ENCODE measurements at regions not wholly inside any gene's neighbourhood (a gene's known extent, or its start where the extent isn't known, plus 50 kb on each side); places are given as distances from the start of the nearest gene placed in this dataset.
A peak's percentile ranks its signal among the peaks of the same experiment; 100 is the strongest.
"Not testable (repeated sequence)": the region's sequence is repeated elsewhere in the genome, so short reads cannot be mapped to it uniquely, and the experiment has no call there.

- H3K4me3 Mint-ChIP-seq = no peak overlapping the region
- no peak overlapping the region for H3K4me2 ChIP-seq (replicated peaks; ENCODE audit: extremely low read depth, low read length, poor library complexity, severe bottlenecking)
- 50% methylated on average over 2 of the region's 3 CpGs for WGBS (ENCODE audit: insufficient coverage)
- H3K36me3 Mint-ChIP-seq = no peaks in the 10 kb centered on the region
- H3K4me3 ChIP-seq (replicated peaks in 1 of 3; ENCODE audit: low read depth in 2 of 3, low read length in 3 of 3) = no peak overlapping the region
- peaks cover 8% of the 10 kb centered on the region for H3K4me1 Mint-ChIP-seq
- H3K79me2 ChIP-seq (ENCODE audit: insufficient read depth, low read length) = no peaks in the 10 kb centered on the region
- no peaks in the 10 kb centered on the region for H4K20me1 ChIP-seq (ENCODE audit: insufficient read depth, low read length)
- no peaks in the 10 kb centered on the region for H3K27me3 ChIP-seq (ENCODE audit: control insufficient read depth in 2 of 2, insufficient read depth in 2 of 2, low read length in 2 of 2)
- peaks cover 15 to 28% (median 25%) of the 10 kb centered on the region in 7 donors for H3K9me3 Mint-ChIP-seq
- peak in 1 of 3 donors; percentile 22 for DNase-seq
- peak overlapping the region in 1 of 7 donors; percentile 4 for H3K27ac Mint-ChIP-seq
- H3K9ac ChIP-seq (ENCODE audit: insufficient read depth, low read length, poor library complexity, severe bottlenecking) = no peak overlapping the region
- no peak overlapping the region for H3K27ac ChIP-seq (ENCODE audit: low read depth in 1 of 2, low read length in 2 of 2)
- peaks cover 5 to 15% of the 10 kb centered on the region in 2 donors for H3K9me3 ChIP-seq (replicated peaks in 1 of 2; ENCODE audit: control insufficient read depth in 1 of 2, insufficient read depth in 1 of 2, low read length in 2 of 2)
- peaks cover 4 to 6% of the 10 kb centered on the region in 2 donors for H3K4me1 ChIP-seq (ENCODE audit: control insufficient read depth in 1 of 2, insufficient read depth in 2 of 2, low read length in 2 of 2)
- H3K27me3 Mint-ChIP-seq (ENCODE audit: low read depth in 3 of 3) = peaks cover 4 to 6% (median 4%) of the 10 kb centered on the region in 3 donors
- no peaks in the 10 kb centered on the region for H3K36me3 ChIP-seq (replicated peaks in 1 of 2; ENCODE audit: control insufficient read depth in 1 of 2, insufficient read depth in 2 of 2, low read length in 2 of 2)
- intact Hi-C loops (cut with micrococcal nuclease) = no loop called here
- H2AFZ ChIP-seq (ENCODE audit: insufficient read depth, low read depth, low read length, poor library complexity, severe bottlenecking) = no peak overlapping the region
- TF ChIP-seq, protein P1, sequence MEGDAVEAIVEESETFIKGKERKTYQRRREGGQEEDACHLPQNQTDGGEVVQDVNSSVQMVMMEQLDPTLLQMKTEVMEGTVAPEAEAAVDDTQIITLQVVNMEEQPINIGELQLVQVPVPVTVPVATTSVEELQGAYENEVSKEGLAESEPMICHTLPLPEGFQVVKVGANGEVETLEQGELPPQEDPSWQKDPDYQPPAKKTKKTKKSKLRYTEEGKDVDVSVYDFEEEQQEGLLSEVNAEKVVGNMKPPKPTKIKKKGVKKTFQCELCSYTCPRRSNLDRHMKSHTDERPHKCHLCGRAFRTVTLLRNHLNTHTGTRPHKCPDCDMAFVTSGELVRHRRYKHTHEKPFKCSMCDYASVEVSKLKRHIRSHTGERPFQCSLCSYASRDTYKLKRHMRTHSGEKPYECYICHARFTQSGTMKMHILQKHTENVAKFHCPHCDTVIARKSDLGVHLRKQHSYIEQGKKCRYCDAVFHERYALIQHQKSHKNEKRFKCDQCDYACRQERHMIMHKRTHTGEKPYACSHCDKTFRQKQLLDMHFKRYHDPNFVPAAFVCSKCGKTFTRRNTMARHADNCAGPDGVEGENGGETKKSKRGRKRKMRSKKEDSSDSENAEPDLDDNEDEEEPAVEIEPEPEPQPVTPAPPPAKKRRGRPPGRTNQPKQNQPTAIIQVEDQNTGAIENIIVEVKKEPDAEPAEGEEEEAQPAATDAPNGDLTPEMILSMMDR (IDR thresholded peaks at IDR 0.05) = no peak
Measured at GRCh38 chr11:19614370-19614940, 98.2 kb upstream of the NAV2 start.

GRCh38 chr11:19612025-19612424 is 100.6 kb upstream of the NAV2 start:
- H3K4me3 ChIP-seq (replicated peaks in 1 of 3; ENCODE audit: low read depth in 2 of 3, low read length in 3 of 3); H3K4me3 Mint-ChIP-seq; H3K27ac ChIP-seq (ENCODE audit: low read depth in 1 of 2, low read length in 2 of 2); H3K36me3 Mint-ChIP-seq; intact Hi-C loops (cut with micrococcal nuclease); H3K27me3 Mint-ChIP-seq (ENCODE audit: low read depth in 3 of 3); H3K27ac Mint-ChIP-seq; DNase-seq; H3K36me3 ChIP-seq (replicated peaks in 1 of 2; ENCODE audit: control insufficient read depth in 1 of 2, insufficient read depth in 2 of 2, low read length in 2 of 2); H3K4me1 ChIP-seq (ENCODE audit: control insufficient read depth in 1 of 2, insufficient read depth in 2 of 2, low read length in 2 of 2); H3K79me2 ChIP-seq (ENCODE audit: insufficient read depth, low read length); H3K27me3 ChIP-seq (ENCODE audit: control insufficient read depth in 2 of 2, insufficient read depth in 2 of 2, low read length in 2 of 2); H2AFZ ChIP-seq (ENCODE audit: insufficient read depth, low read depth, low read length, poor library complexity, severe bottlenecking); H3K4me2 ChIP-seq (replicated peaks; ENCODE audit: extremely low read depth, low read length, poor library complexity, severe bottlenecking); H3K4me1 Mint-ChIP-seq; H3K9ac ChIP-seq (ENCODE audit: insufficient read depth, low read length, poor library complexity, severe bottlenecking); H4K20me1 ChIP-seq (ENCODE audit: insufficient read depth, low read length): not testable (repeated sequence)
- peaks cover 12 to 19% (median 16%) of the 10 kb centered on the region in 7 donors for H3K9me3 Mint-ChIP-seq
- H3K9me3 ChIP-seq (replicated peaks in 1 of 2; ENCODE audit: control insufficient read depth in 1 of 2, insufficient read depth in 1 of 2, low read length in 2 of 2) = peaks cover 5 to 11% of the 10 kb centered on the region in 2 donors
